ENCODE measurements at regions not wholly inside any gene's neighbourhood (a gene's known extent, or its start where the extent isn't known, plus 50 kb on each side); places are given as distances from the start of the nearest gene placed in this dataset.

- no peak for DNase-seq
- Histone ChIP-seq H3K4me3 (no peak overlapping the region), H3K27ac (no peak overlapping the region), H3K36me3 (no peaks in the 10 kb centered on the region), H3K9me3 (no peaks in the 10 kb centered on the region), H3K27me3 (no peaks in the 10 kb centered on the region), H3K4me1 (no peaks in the 10 kb centered on the region)
- TF ChIP-seq CTCF (IDR thresholded peaks at IDR 0.05), result no peak
- intact Hi-C loops (cut with DNase I; ENCODE audit: low total_unique reads), result no loop called here
These were observed 474.4 kb upstream of the NR5A2 start for GRCh38 chr1:199553104-199553503.

GRCh38 chr1:199561334-199561733, 466.2 kb upstream of the NR5A2 start:
- DNase-seq, result no peak
- no peak for TF ChIP-seq CTCF (IDR thresholded peaks at IDR 0.05)
- H3K27me3 ChIP-seq, result no peaks in the 10 kb centered on the region
- no peak overlapping the region for H3K4me3 ChIP-seq
- peaks cover 0 to 3% (median 0%) of the 10 kb centered on the region in 3 donors for H3K36me3 ChIP-seq
- intact Hi-C loops (cut with DNase I; ENCODE audit: low total_unique reads), result no loop called here
- no peak overlapping the region for H3K27ac ChIP-seq
- no peaks in the 10 kb centered on the region for H3K4me1 ChIP-seq
- H3K9me3 ChIP-seq, result no peaks in the 10 kb centered on the region

- H3K36me3 ChIP-seq, result no peaks in the 10 kb centered on the region
- no peaks in the 10 kb centered on the region for H3K4me1 ChIP-seq
- no peak for DNase-seq
- no peaks in the 10 kb centered on the region for H3K9me3 ChIP-seq
- no peak overlapping the region for H3K27ac ChIP-seq
- no peak overlapping the region for H3K4me3 ChIP-seq
- no peak for TF ChIP-seq CTCF (IDR thresholded peaks at IDR 0.05)
- no peaks in the 10 kb centered on the region for H3K27me3 ChIP-seq
- intact Hi-C loops (cut with DNase I; ENCODE audit: low total_unique reads), result no loop called here
These were observed 454.5 kb upstream of the NR5A2 start for GRCh38 chr1:199573047-199573446.

- no peak overlapping the region for H3K4me3 ChIP-seq
- H3K36me3 ChIP-seq, result no peaks in the 10 kb centered on the region
- H3K27ac ChIP-seq, result no peak overlapping the region
- intact Hi-C loops (cut with DNase I; ENCODE audit: low total_unique reads), result no loop called here
- H3K27me3 ChIP-seq, result no peaks in the 10 kb centered on the region
- no peak for DNase-seq
- no peaks in the 10 kb centered on the region for H3K4me1 ChIP-seq
- TF ChIP-seq CTCF (IDR thresholded peaks at IDR 0.05), result no peak
- no peaks in the 10 kb centered on the region for H3K9me3 ChIP-seq
These were observed 452.6 kb upstream of the NR5A2 start for GRCh38 chr1:199574950-199575349.

GRCh38 chr1:199580300-199580699, 447.2 kb upstream of the NR5A2 start:
- TF ChIP-seq CTCF (IDR thresholded peaks at IDR 0.05), result no peak
- Histone ChIP-seq H3K4me1 (no peaks in the 10 kb centered on the region), H3K9me3 (no peaks in the 10 kb centered on the region), H3K36me3 (no peaks in the 10 kb centered on the region), H3K4me3 (no peak overlapping the region), H3K27me3 (no peaks in the 10 kb centered on the region), H3K27ac (no peak overlapping the region)
- DNase-seq, result no peak
- intact Hi-C loops (cut with DNase I; ENCODE audit: low total_unique reads), result no loop called here

GRCh38 chr1:199585392-199585791, 442.1 kb upstream of the NR5A2 start:
- no peak overlapping the region for H3K27ac ChIP-seq
- no peaks in the 10 kb centered on the region for H3K36me3 ChIP-seq
- H3K4me3 ChIP-seq, result no peak overlapping the region
- no peak for TF ChIP-seq CTCF (IDR thresholded peaks at IDR 0.05)
- no peaks in the 10 kb centered on the region for H3K4me1 ChIP-seq
- H3K9me3 ChIP-seq, result no peaks in the 10 kb centered on the region
- DNase-seq, result no peak
- intact Hi-C loops (cut with DNase I; ENCODE audit: low total_unique reads), result no loop called here
- H3K27me3 ChIP-seq, result no peaks in the 10 kb centered on the region

All from tibial artery (tissue), 4 donors.